Thoracic aorta (tissue), 2 donors: ENCODE measurements at regions not wholly inside any gene's neighbourhood (a gene's known extent, or its start where the extent isn't known, plus 50 kb on each side); places are given as distances from the start of the nearest gene placed in this dataset.

Experiments used
- ATAC-seq: fragments of 150-250 bp; one replicate; pipeline ENCODE4 v1.8.0; 2017; ENCODE audit warnings: low read depth; ENCODE audit not compliant: insufficient number of reproducible peaks, low FRiP score
- DNase-seq: peaks from one replicate; pipeline ENCODE4 v3.0.0-alpha.2; 2020; ENCODE audit warnings: low spot score
- H3K27ac ChIP-seq, 2 donors: fragments of 200-600 bp; sonication (generic); 1 replicate in 1 of 2; 2 replicates in 1 of 2; pipeline ENCODE4 v1.5.1; 2016; ENCODE audit warnings: mild to moderate bottlenecking in 2 of 2, moderate library complexity in 2 of 2
- H3K27me3 ChIP-seq: fragments of 200-600 bp; sonication (generic); replicated peaks from 2 replicates; pipeline ENCODE4 v1.6.0; 2016; ENCODE audit warnings: mild to moderate bottlenecking; ENCODE audit not compliant: insufficient read depth
- H3K36me3 ChIP-seq: fragments of 200-600 bp; sonication (generic); one replicate; pipeline ENCODE4 v1.5.1; 2016
- H3K4me1 ChIP-seq, 2 donors: fragments of 200-600 bp; sonication (generic); 1 replicate in 1 of 2; 2 replicates in 1 of 2; pipeline versions ENCODE4 v1.5.1 to v1.6.0; 2016; ENCODE audit warnings: low read depth in 2 of 2, mild to moderate bottlenecking in 1 of 2; ENCODE audit not compliant: control insufficient read depth in 1 of 2
- H3K4me3 ChIP-seq: fragments of 200-600 bp; sonication (generic); 2 replicates; pipeline ENCODE4 v1.5.1; 2016; ENCODE audit warnings: mild to moderate bottlenecking
- H3K9me3 ChIP-seq: fragments of 200-600 bp; sonication (generic); 2 replicates; pipeline ENCODE4 v1.5.1; 2016
- CTCF ChIP-seq: fragments of 200-600 bp; sonication (generic); IDR thresholded peaks from one replicate; pipeline ENCODE4 v1.5.1; 2019; ENCODE audit warnings: antibody characterized with exemption

DNA sequence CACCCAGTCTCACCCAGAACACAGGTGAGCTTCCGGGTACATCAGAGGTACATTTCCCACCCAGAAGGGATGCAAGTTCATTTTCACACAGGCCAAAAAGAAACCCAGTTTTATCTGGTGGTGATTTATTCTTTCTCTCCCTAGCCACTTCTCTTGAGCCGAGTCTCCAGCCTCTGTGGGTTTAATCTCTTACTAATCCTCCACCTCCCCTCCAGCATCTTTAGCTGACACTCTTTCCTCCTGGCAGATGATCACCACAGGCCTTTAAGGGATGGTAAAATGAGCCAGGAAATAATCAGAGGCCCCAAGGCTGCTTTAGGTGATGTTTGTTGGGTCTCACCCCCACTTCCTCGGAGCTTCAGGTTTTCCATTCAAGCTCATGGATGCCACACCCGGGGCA, 145.7 kb upstream of the DLX2 start:
- H3K27ac ChIP-seq: no peak overlapping the region
- H3K27me3 ChIP-seq: no peaks in the 10 kb centered on the region
- H3K4me3 ChIP-seq: no peak overlapping the region
- H3K4me1 ChIP-seq: no peaks in the 10 kb centered on the region
- H3K36me3 ChIP-seq: no peaks in the 10 kb centered on the region
- ATAC-seq: no peak
- TF ChIP-seq CTCF: no peak
- H3K9me3 ChIP-seq: no peaks in the 10 kb centered on the region
- no peak for DNase-seq

DNA sequence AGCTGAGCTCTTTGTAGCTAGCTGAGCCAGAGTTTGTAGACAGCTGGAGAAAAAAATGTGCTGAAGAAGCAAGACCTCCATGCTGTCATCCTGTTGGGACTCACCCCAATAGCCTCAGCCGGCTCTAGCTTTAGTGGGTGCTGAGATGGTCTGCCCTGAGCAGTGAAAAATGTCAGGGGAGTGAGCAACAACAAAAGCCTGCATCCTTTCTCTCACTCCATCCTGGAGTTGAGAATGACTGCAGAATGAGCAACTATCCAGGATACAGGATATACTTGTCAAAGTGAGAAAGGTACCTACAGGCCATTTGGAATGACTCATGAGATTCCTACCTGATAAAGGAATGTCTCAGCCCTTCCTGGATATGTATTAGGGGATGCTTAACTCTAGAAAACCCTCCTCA, 146.1 kb upstream of the DLX2 start:
- Histone ChIP-seq H3K4me3 (no peak overlapping the region), H3K4me1 (no peaks in the 10 kb centered on the region), H3K9me3 (no peaks in the 10 kb centered on the region), H3K27me3 (no peaks in the 10 kb centered on the region), H3K36me3 (no peaks in the 10 kb centered on the region), H3K27ac (no peak overlapping the region)
- no peak for TF ChIP-seq CTCF
- no peak for ATAC-seq
- DNase-seq: no peak

GRCh38 chr2:172249334-172249733, 146.6 kb upstream of the DLX2 start:
- Histone ChIP-seq H3K36me3 (no peaks in the 10 kb centered on the region), H3K9me3 (no peaks in the 10 kb centered on the region), H3K4me1 (no peaks in the 10 kb centered on the region), H3K27me3 (no peaks in the 10 kb centered on the region), H3K4me3 (no peak overlapping the region), H3K27ac (no peak overlapping the region)
- DNase-seq (no peak), ATAC-seq (no peak)
- no peak for TF ChIP-seq CTCF

GRCh38 chr2:172249986-172250385, 147.3 kb upstream of the DLX2 start:
- no peak for ATAC-seq
- no peaks in the 10 kb centered on the region for H3K9me3 ChIP-seq
- no peak for TF ChIP-seq CTCF
- H3K27me3 ChIP-seq: no peaks in the 10 kb centered on the region
- H3K4me3 ChIP-seq: no peak overlapping the region
- H3K27ac ChIP-seq: no peak overlapping the region
- no peak for DNase-seq
- H3K4me1 ChIP-seq: no peaks in the 10 kb centered on the region
- H3K36me3 ChIP-seq: no peaks in the 10 kb centered on the region

- no peak for TF ChIP-seq CTCF
- Histone ChIP-seq H3K36me3 (no peaks in the 10 kb centered on the region), H3K4me3 (no peak overlapping the region), H3K4me1 (no peaks in the 10 kb centered on the region), H3K27ac (no peak overlapping the region), H3K9me3 (no peaks in the 10 kb centered on the region), H3K27me3 (no peaks in the 10 kb centered on the region)
- no peak for ATAC-seq
- no peak for DNase-seq
Measured at GRCh38 chr2:172251231-172251630, 148.5 kb upstream of the DLX2 start.
